Transverse colon (tissue), 4 donors: ENCODE measurements at regions not wholly inside any gene's neighbourhood (a gene's known extent, or its start where the extent isn't known, plus 50 kb on each side); places are given as distances from the start of the nearest gene placed in this dataset.
A peak's percentile ranks its signal among the peaks of the same experiment; 100 is the strongest.

Experiments
- DNase-seq: peaks from one replicate; pipeline ENCODE4 v3.0.0-alpha.2; 2019
- H3K27ac ChIP-seq, 4 donors: fragments of 200-600 bp; sonication (generic); 2 replicates each; pipeline ENCODE4 v1.5.1; 2016 to 2018; ENCODE audit warnings: inconsistent platforms in 4 of 4
- H3K27me3 ChIP-seq: fragments of 200-600 bp; sonication (generic); 2 replicates; pipeline ENCODE4 v1.5.1; 2017; ENCODE audit warnings: inconsistent platforms
- H3K36me3 ChIP-seq, 4 donors: fragments of 200-600 bp; sonication (generic); 2 replicates each; pipeline ENCODE4 v1.5.1; 2017 to 2019; ENCODE audit warnings: inconsistent platforms in 4 of 4
- H3K4me1 ChIP-seq, 4 donors: fragments of 200-600 bp; sonication (generic); 2 replicates each; pipeline ENCODE4 v1.5.1; 2017 to 2020; ENCODE audit warnings: inconsistent platforms in 4 of 4
- H3K4me3 ChIP-seq, 4 donors: fragments of 200-600 bp; sonication (generic); 1 replicate in 1 of 4; 2 replicates in 3 of 4; pipeline versions ENCODE4 v1.5.1 to v1.6.1; 2017 to 2019; ENCODE audit warnings: inconsistent platforms in 4 of 4
- H3K9me3 ChIP-seq, 2 donors: fragments of 200-600 bp; sonication (generic); 2 replicates each; pipeline ENCODE4 v1.5.1; 2017 to 2019; ENCODE audit warnings: inconsistent platforms in 2 of 2
- CTCF ChIP-seq, 5 experiments: fragments of 200-600 bp in 3 of 5; fragments of 450-650 bp in 2 of 5; sonication (generic) in 3 of 5; IDR thresholded peaks; 1 replicate in 2 of 5; 2 replicates in 3 of 5; pipeline ENCODE4 v1.5.1; 2016 to 2017; ENCODE audit warnings: antibody characterized with exemption in 5 of 5, inconsistent platforms in 3 of 5, mild to moderate bottlenecking in 2 of 5, moderate library complexity in 1 of 5
- EP300 ChIP-seq: sonication (generic); formaldehyde crosslinking; IDR thresholded peaks from one replicate; pipeline ENCODE4 v1.6.1; 2017; ENCODE audit warnings: antibody characterized with exemption, low read depth
- POLR2A ChIP-seq: fragments of 450-650 bp; IDR thresholded peaks from one replicate; pipeline ENCODE4 v1.6.1; 2016; ENCODE audit warnings: antibody characterized with exemption, mild to moderate bottlenecking, moderate library complexity
- POLR2AphosphoS5 ChIP-seq, 3 donors: sonication (generic); formaldehyde crosslinking; IDR thresholded peaks; one replicate each; pipeline ENCODE4 v1.6.1; 2016; ENCODE audit warnings: antibody characterized with exemption in 3 of 3
- WGBS, 2 donors: methylation state at CpG; one replicate each; pipeline ENCODE4 v1.1.5; 2018; ENCODE audit warnings: low coverage in 1 of 2; 5-methylcytosine and 5-hydroxymethylcytosine counted together
- in situ Hi-C, 4 donors: fragments of 200-750 bp; cut with MboI; loops; one replicate each; pipeline versions ENCODE4 v1.15.0 to v1.15.1; 2017; ENCODE audit warnings: low sequenced_read_pairs in 3 of 4, low pct_ligation_motif_present in 1 of 4, low pct_unique_long_range_greater_than_20kb in 1 of 4
- intact Hi-C: fragments of 100-400 bp; cut with DNase I; formaldehyde crosslinking; loops from one replicate; pipeline ENCODE4 v1.15.1; 2023; ENCODE audit warnings: low total_unique reads

GRCh38 chr2:187079901-187080300 is 230.9 kb upstream of the ZSWIM2 start:
- 79 to 80% methylated on average over 5 of the region's 5 CpGs for WGBS, 2 donors

GRCh38 chr2:187078297-187078696 is 229.3 kb upstream of the ZSWIM2 start:
- no peaks in the 10 kb centered on the region for H3K36me3 ChIP-seq
- in situ Hi-C loops, result no loop called here
- H3K9me3 ChIP-seq, result no peaks in the 10 kb centered on the region
- intact Hi-C loops, result no loop called here
- H3K4me1 ChIP-seq, result peaks cover 0 to 6% (median 0%) of the 10 kb centered on the region in 4 donors
- no peak overlapping the region for H3K27ac ChIP-seq
- TF ChIP-seq POLR2AphosphoS5 (IDR thresholded peaks at IDR 0.05), result no peak
- no peak for TF ChIP-seq EP300
- TF ChIP-seq POLR2A, result no peak
- TF ChIP-seq CTCF (IDR thresholded peaks at IDR 0.05), result no peak
- DNase-seq, result no peak
- H3K27me3 ChIP-seq, result no peaks in the 10 kb centered on the region
- H3K4me3 ChIP-seq, result no peak overlapping the region
- WGBS, 2 donors, result 28 to 73% methylated on average over 1 of the region's 1 CpG

More at GRCh38 chr2:187079901-187080300, 230.9 kb upstream of the ZSWIM2 start:
- Histone ChIP-seq H3K4me1 (peaks cover 0 to under 1% (median 0%) of the 10 kb centered on the region in 4 donors), H3K36me3 (no peaks in the 10 kb centered on the region), H3K27ac (no peak overlapping the region), H3K27me3 (no peaks in the 10 kb centered on the region), H3K9me3 (no peaks in the 10 kb centered on the region), H3K4me3 (no peak overlapping the region)
- TF ChIP-seq POLR2A, result no peak
- no peak for TF ChIP-seq CTCF (IDR thresholded peaks at IDR 0.05)
- no peak for TF ChIP-seq POLR2AphosphoS5 (IDR thresholded peaks at IDR 0.05)
- TF ChIP-seq EP300, result no peak
- intact Hi-C loops, result no loop called here
- in situ Hi-C loops, result no loop called here
- no peak for DNase-seq

GRCh38 chr2:187075671-187076070 is 226.7 kb upstream of the ZSWIM2 start:
- DNase-seq, result no peak
- peaks cover 0 to 6% (median 0%) of the 10 kb centered on the region in 4 donors for H3K4me1 ChIP-seq
- peak overlapping the region in 2 of 4 donors; percentile 45 to 52 for H3K27ac ChIP-seq
- no peaks in the 10 kb centered on the region for H3K27me3 ChIP-seq
- WGBS, 2 donors, result 71 to 78% methylated on average over 4 of the region's 4 CpGs
- TF ChIP-seq CTCF (IDR thresholded peaks at IDR 0.05), result no peak
- in situ Hi-C loops (no loop called here), intact Hi-C loops (no loop called here)
- H3K9me3 ChIP-seq, result no peaks in the 10 kb centered on the region
- no peaks in the 10 kb centered on the region for H3K36me3 ChIP-seq
- peak overlapping the region in 1 of 4 donors; percentile 29 for H3K4me3 ChIP-seq

- Histone ChIP-seq H3K9me3 (no peaks in the 10 kb centered on the region), H3K36me3 (no peaks in the 10 kb centered on the region), H3K4me3 (peak overlapping the region in 1 of 4 donors; percentile 29), H3K4me1 (peaks cover 0 to 6% (median 0%) of the 10 kb centered on the region in 4 donors), H3K27ac (peak overlapping the region in 2 of 4 donors; percentile 45 to 52), H3K27me3 (no peaks in the 10 kb centered on the region)
- intact Hi-C loops (no loop called here), in situ Hi-C loops (no loop called here)
- peak; percentile 36 for DNase-seq
- TF ChIP-seq POLR2A, result no peak
- no peak for TF ChIP-seq EP300
- no peak for TF ChIP-seq CTCF (IDR thresholded peaks at IDR 0.05)
- no peak for TF ChIP-seq POLR2AphosphoS5 (IDR thresholded peaks at IDR 0.05)
- 24 to 40% methylated on average over 2 to 4 of the region's 4 CpGs for WGBS, 2 donors
These were observed 226.2 kb upstream of the ZSWIM2 start for GRCh38 chr2:187075199-187075635.
